ENCODE measurements at regions not wholly inside any gene's neighbourhood (a gene's known extent, or its start where the extent isn't known, plus 50 kb on each side); places are given as distances from the start of the nearest gene placed in this dataset.

DNA sequence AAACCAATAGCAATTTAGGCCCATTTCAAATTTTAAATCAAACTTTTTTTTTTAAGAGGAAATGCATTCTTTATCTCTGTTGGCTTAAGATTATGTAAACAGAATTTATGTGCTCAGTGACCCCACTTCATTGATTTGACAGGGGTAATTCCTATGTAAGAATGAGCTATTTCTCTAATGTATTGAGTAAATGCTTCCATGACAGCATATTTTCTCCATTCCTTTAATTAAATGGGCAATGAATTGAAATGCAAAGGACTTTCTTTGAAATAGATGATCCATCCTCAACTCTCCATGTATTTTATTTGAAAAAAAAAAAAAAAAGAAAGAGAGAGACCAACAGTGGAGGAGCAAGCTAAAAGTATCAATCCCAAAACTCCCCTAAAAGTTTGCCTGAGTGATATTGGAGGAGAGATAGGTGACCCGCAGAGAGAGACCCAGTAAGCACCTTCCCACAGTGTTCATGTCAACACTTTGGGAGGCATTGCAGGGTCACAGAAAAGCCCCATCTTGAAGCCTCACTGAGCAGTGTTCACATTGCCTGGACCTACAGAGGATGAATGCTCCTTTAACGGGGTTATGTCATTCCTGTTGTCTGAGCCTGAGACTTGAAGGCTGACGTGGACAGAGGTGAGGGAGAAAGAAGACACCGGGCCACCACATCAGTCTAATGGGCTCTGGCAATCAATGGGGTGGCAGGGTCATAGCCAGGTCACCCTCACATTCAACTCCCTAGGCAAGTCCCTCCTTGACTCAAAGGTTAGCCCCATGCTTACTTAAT, 176.0 kb downstream of the SHOX2 start:
- in situ Hi-C loops (cut with MboI), result no loop called here
- 69 to 71% methylated on average over 4 of the region's 4 CpGs for WGBS, 2 experiments (ENCODE audit: low coverage in 1 of 2, low lambda C conversion rate in 2 of 2, missing lambda C conversion rate in 2 of 2)

DNA sequence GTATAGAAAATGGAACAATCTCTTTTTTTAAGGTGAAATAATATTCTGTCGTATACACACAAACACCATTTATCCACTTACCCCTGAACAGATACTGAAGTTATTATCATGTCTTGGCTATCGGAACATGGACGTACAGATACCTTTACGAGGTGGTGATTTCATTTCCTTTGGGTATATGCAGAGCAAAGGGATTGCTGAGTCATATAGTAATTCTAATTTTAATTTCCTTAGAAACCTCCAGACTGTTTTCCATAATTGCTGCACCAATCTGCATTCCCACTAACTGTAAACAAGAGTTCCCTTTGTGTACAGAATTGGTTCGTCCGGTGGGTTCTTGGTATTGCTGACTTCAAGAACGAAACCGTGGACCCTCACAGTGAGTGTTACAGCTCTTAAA, 179.4 kb downstream of the SHOX2 start:
- no peak for TF ChIP-seq EZH2phosphoT487 (IDR thresholded peaks at IDR 0.05; ENCODE audit: insufficient read depth, low read depth)
- no peak for TF ChIP-seq EZH2 (IDR thresholded peaks at IDR 0.05; ENCODE audit: insufficient read depth, poor library complexity, severe bottlenecking)
- Histone ChIP-seq H3K4me3 (no peak overlapping the region), H3K27me3 (replicated peaks; ENCODE audit: insufficient read depth) (no peaks in the 10 kb centered on the region), H3K36me3 (ENCODE audit: low read depth) (no peaks in the 10 kb centered on the region), H3K9me2 (ENCODE audit: insufficient read depth) (no peaks in the 10 kb centered on the region), H4K20me1 (ENCODE audit: insufficient read depth) (no peaks in the 10 kb centered on the region), H3K4me2 (ENCODE audit: unreplicated experiment) (no peak overlapping the region), H2AFZ (no peak overlapping the region), H3K79me2 (ENCODE audit: insufficient read depth) (no peaks in the 10 kb centered on the region), H3K9ac (no peak overlapping the region), H3K9me3 (ENCODE audit: low read depth) (no peaks in the 10 kb centered on the region), H3K27ac (no peak overlapping the region), H3F3A (ENCODE audit: insufficient read depth) (no peaks in the 10 kb centered on the region), H3K4me1 (ENCODE audit: insufficient read depth) (no peaks in the 10 kb centered on the region)
- WGBS, 2 experiments (ENCODE audit: low coverage in 1 of 2, low lambda C conversion rate in 2 of 2, missing lambda C conversion rate in 2 of 2), result 73 to 77% methylated on average over 8 of the region's 8 CpGs
- DNase-seq, result no peak
- in situ Hi-C loops (cut with MboI), result no loop called here

More for the DNA sequence above, 176.0 kb downstream of the SHOX2 start:
- no peaks in the 10 kb centered on the region for H3K27me3 ChIP-seq (replicated peaks; ENCODE audit: insufficient read depth)
- H3K9me2 ChIP-seq (ENCODE audit: insufficient read depth), result no peaks in the 10 kb centered on the region
- H3K9ac ChIP-seq, result no peak overlapping the region
- no peak overlapping the region for H3K27ac ChIP-seq
- no peaks in the 10 kb centered on the region for H3K79me2 ChIP-seq (ENCODE audit: insufficient read depth)
- H3K4me3 ChIP-seq, result no peak overlapping the region
- DNase-seq, result no peak
- TF ChIP-seq EZH2phosphoT487 (IDR thresholded peaks at IDR 0.05; ENCODE audit: insufficient read depth, low read depth) (no peak), EZH2 (IDR thresholded peaks at IDR 0.05; ENCODE audit: insufficient read depth, poor library complexity, severe bottlenecking) (no peak)
- no peaks in the 10 kb centered on the region for H3K36me3 ChIP-seq (ENCODE audit: low read depth)
- H3K9me3 ChIP-seq (ENCODE audit: low read depth), result no peaks in the 10 kb centered on the region
- no peaks in the 10 kb centered on the region for H4K20me1 ChIP-seq (ENCODE audit: insufficient read depth)
- H3K4me2 ChIP-seq (ENCODE audit: unreplicated experiment), result no peak overlapping the region
- no peak overlapping the region for H2AFZ ChIP-seq
- H3K4me1 ChIP-seq (ENCODE audit: insufficient read depth), result no peaks in the 10 kb centered on the region
- no peaks in the 10 kb centered on the region for H3F3A ChIP-seq (ENCODE audit: insufficient read depth)

- in situ Hi-C loops (cut with MboI), result no loop called here
These were observed 183.6 kb downstream of the SHOX2 start for GRCh38 chr3:157922614-157923013.

DNA sequence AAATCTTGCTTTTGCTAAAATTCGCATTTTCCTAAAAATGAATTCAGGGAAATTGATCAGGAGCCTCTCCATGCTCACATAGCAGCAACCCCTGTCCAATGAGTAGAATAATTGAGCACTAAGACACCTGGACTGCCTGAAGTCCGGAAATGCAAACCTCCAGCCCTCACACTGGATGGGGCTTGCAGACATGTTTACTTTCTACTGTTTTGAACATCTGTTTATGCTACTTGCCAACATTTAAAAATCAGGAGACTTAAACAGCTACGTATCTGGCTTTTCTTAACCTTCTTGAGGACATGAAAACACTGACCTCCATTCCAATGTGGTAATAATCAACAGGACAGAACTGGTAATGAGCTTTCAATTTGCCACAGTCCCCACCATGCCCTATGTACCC, 184.4 kb downstream of the SHOX2 start:
- Histone ChIP-seq H3K36me3 (ENCODE audit: low read depth) (no peaks in the 10 kb centered on the region), H3K4me3 (no peak overlapping the region), H3K9ac (no peak overlapping the region), H3K79me2 (ENCODE audit: insufficient read depth) (no peaks in the 10 kb centered on the region), H3F3A (ENCODE audit: insufficient read depth) (no peaks in the 10 kb centered on the region), H3K4me2 (ENCODE audit: unreplicated experiment) (no peak overlapping the region), H4K20me1 (ENCODE audit: insufficient read depth) (no peaks in the 10 kb centered on the region), H3K9me2 (ENCODE audit: insufficient read depth) (no peaks in the 10 kb centered on the region), H3K9me3 (ENCODE audit: low read depth) (no peaks in the 10 kb centered on the region), H3K27ac (no peak overlapping the region), H3K4me1 (ENCODE audit: insufficient read depth) (no peaks in the 10 kb centered on the region), H2AFZ (no peak overlapping the region), H3K27me3 (replicated peaks; ENCODE audit: insufficient read depth) (no peaks in the 10 kb centered on the region)
- no peak for DNase-seq
- 70 to 73% methylated on average over 3 of the region's 3 CpGs for WGBS, 2 experiments (ENCODE audit: low coverage in 1 of 2, low lambda C conversion rate in 2 of 2, missing lambda C conversion rate in 2 of 2)
- in situ Hi-C loops (cut with MboI), result no loop called here
- TF ChIP-seq EZH2phosphoT487 (IDR thresholded peaks at IDR 0.05; ENCODE audit: insufficient read depth, low read depth) (no peak), EZH2 (IDR thresholded peaks at IDR 0.05; ENCODE audit: insufficient read depth, poor library complexity, severe bottlenecking) (no peak)

More at GRCh38 chr3:157922614-157923013, 183.6 kb downstream of the SHOX2 start:
- no peak overlapping the region for H3K9ac ChIP-seq
- TF ChIP-seq EZH2 (IDR thresholded peaks at IDR 0.05; ENCODE audit: insufficient read depth, poor library complexity, severe bottlenecking) (no peak), EZH2phosphoT487 (IDR thresholded peaks at IDR 0.05; ENCODE audit: insufficient read depth, low read depth) (no peak)
- H3K9me2 ChIP-seq (ENCODE audit: insufficient read depth), result no peaks in the 10 kb centered on the region
- H4K20me1 ChIP-seq (ENCODE audit: insufficient read depth), result no peaks in the 10 kb centered on the region
- H3K79me2 ChIP-seq (ENCODE audit: insufficient read depth), result no peaks in the 10 kb centered on the region
- no peaks in the 10 kb centered on the region for H3K27me3 ChIP-seq (replicated peaks; ENCODE audit: insufficient read depth)
- no peaks in the 10 kb centered on the region for H3F3A ChIP-seq (ENCODE audit: insufficient read depth)
- no peak overlapping the region for H2AFZ ChIP-seq
- H3K36me3 ChIP-seq (ENCODE audit: low read depth), result no peaks in the 10 kb centered on the region
- WGBS, 2 experiments (ENCODE audit: low coverage in 1 of 2, low lambda C conversion rate in 2 of 2, missing lambda C conversion rate in 2 of 2), result 80 to 90% methylated on average over 1 of the region's 1 CpG
- no peak overlapping the region for H3K4me3 ChIP-seq
- H3K4me2 ChIP-seq (ENCODE audit: unreplicated experiment), result no peak overlapping the region
- no peak for DNase-seq
- H3K9me3 ChIP-seq (ENCODE audit: low read depth), result no peaks in the 10 kb centered on the region
- H3K27ac ChIP-seq, result no peak overlapping the region
- no peaks in the 10 kb centered on the region for H3K4me1 ChIP-seq (ENCODE audit: insufficient read depth)
